ENCODE measurements at regions not wholly inside any gene's neighbourhood (a gene's known extent, or its start where the extent isn't known, plus 50 kb on each side); places are given as distances from the start of the nearest gene placed in this dataset.

DNA sequence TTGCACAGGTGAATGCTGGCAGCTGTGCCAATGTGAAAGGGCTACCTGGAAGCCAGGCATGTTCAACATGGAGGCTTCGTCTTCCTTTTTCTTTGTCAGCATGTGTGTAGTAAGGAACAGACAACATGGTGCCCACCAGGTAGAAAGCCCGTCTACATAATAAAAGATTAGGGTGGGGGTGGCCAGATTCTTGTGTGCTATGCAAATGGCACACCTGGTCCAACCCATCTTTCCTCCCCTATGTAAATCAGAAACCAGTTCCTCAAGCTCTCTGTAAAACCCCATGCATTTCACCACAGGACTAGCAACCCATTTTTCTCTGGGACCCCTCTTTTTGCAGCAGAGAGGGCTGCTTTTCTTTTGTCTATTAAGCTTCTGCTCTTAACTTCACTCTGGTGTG, 72.3 kb upstream of the ZP4 start:
- H3K27me3 ChIP-seq = no peaks in the 10 kb centered on the region
- no peak for DNase-seq
- no peaks in the 10 kb centered on the region for H3K36me3 ChIP-seq
- no peaks in the 10 kb centered on the region for H3K9me3 ChIP-seq
- no peaks in the 10 kb centered on the region for H3K4me1 ChIP-seq
- intact Hi-C loops (cut with DNase I) = no loop called here
- no peak overlapping the region for H3K27ac ChIP-seq
- WGBS, 2 donors = 75 to 84% methylated on average over 2 of the region's 2 CpGs
- no peak for TF ChIP-seq POLR2A (IDR thresholded peaks at IDR 0.05)
- no peak for TF ChIP-seq POLR2AphosphoS5 (IDR thresholded peaks at IDR 0.05)
- TF ChIP-seq, protein P1, sequence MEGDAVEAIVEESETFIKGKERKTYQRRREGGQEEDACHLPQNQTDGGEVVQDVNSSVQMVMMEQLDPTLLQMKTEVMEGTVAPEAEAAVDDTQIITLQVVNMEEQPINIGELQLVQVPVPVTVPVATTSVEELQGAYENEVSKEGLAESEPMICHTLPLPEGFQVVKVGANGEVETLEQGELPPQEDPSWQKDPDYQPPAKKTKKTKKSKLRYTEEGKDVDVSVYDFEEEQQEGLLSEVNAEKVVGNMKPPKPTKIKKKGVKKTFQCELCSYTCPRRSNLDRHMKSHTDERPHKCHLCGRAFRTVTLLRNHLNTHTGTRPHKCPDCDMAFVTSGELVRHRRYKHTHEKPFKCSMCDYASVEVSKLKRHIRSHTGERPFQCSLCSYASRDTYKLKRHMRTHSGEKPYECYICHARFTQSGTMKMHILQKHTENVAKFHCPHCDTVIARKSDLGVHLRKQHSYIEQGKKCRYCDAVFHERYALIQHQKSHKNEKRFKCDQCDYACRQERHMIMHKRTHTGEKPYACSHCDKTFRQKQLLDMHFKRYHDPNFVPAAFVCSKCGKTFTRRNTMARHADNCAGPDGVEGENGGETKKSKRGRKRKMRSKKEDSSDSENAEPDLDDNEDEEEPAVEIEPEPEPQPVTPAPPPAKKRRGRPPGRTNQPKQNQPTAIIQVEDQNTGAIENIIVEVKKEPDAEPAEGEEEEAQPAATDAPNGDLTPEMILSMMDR (IDR thresholded peaks at IDR 0.05) = no peak
- TF ChIP-seq EP300 (IDR thresholded peaks at IDR 0.05) = no peak
- H3K4me3 ChIP-seq = no peak overlapping the region

DNA sequence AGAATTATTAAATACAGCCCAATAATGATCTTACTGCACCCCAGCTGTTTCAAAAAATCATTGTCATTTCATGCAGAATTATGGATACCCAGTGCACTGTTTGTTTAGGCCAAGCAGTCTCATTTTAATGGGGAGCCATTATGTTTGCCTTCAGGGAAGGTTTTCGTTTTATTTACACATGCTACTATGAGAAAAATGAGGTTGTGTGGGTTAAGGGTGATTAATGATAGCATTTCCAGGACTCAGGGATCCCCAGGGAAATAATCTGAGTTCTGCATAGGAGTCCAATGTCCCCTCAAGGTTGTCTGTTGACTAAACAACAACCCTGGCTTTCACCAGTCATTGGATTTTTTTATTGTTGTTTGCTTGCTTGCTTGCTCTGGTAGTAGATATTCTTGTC, 71.0 kb upstream of the ZP4 start:
- TF ChIP-seq, protein P1 (IDR thresholded peaks at IDR 0.05) = no peak
- TF ChIP-seq POLR2A (IDR thresholded peaks at IDR 0.05) (no peak), EP300 (IDR thresholded peaks at IDR 0.05) (no peak), POLR2AphosphoS5 (IDR thresholded peaks at IDR 0.05) (no peak)
- no peaks in the 10 kb centered on the region for H3K4me1 ChIP-seq
- no peaks in the 10 kb centered on the region for H3K9me3 ChIP-seq
- no peak overlapping the region for H3K27ac ChIP-seq
- no peak overlapping the region for H3K4me3 ChIP-seq
- intact Hi-C loops (cut with DNase I) = no loop called here
- WGBS, 2 donors = 22 to 31% methylated on average over 1 of the region's 1 CpG
- DNase-seq = no peak
- H3K36me3 ChIP-seq = no peaks in the 10 kb centered on the region
- H3K27me3 ChIP-seq = no peaks in the 10 kb centered on the region

DNA sequence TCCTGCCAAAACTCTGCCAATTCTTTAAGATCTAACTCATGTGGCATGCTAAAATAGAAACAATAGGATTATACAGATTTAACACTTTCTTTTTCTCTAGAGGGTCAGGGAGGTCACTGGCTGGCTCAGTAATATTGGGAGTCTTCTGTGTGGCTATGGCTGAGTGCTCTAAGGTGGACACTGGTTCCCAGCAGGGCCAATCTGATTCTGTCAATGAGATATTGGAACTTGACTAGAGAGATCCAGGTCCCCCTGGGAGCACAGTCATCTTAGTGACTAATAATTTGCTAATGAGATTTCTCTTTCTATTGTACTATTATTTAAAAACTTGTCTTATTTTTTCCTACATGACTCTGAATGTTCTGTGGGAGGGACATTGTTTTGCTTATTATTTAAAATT, 69.1 kb upstream of the ZP4 start:
- Histone ChIP-seq H3K36me3 (no peaks in the 10 kb centered on the region), H3K9me3 (no peaks in the 10 kb centered on the region), H3K4me3 (no peak overlapping the region), H3K27me3 (no peaks in the 10 kb centered on the region), H3K4me1 (no peaks in the 10 kb centered on the region), H3K27ac (no peak overlapping the region)
- TF ChIP-seq EP300 (IDR thresholded peaks at IDR 0.05) (no peak), POLR2A (IDR thresholded peaks at IDR 0.05) (no peak), POLR2AphosphoS5 (IDR thresholded peaks at IDR 0.05) (no peak)
- TF ChIP-seq, protein P1 (IDR thresholded peaks at IDR 0.05) = no peak
- DNase-seq = no peak
- intact Hi-C loops (cut with DNase I) = no loop called here

DNA sequence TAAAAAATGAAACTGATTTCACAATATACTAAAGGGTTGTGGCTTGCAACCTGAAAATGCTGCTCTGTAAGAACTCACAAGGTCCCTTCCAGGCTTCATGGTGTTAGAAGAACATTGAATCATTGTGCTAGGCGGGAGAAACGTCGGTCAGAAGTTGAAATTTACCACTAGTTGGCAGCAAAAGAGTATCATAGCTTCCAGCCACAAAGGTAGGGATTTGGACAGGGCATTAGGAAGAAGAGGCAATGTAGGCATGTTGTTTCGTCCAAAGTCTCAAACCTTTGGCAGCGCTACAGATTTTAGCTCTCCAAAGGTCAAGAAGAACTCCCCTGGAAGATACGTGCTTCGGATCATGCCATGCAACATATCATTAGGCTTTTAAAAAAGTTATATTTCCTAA, 62.5 kb upstream of the ZP4 start:
- WGBS, 2 donors = 77 to 87% methylated on average over 7 of the region's 7 CpGs
- no peaks in the 10 kb centered on the region for H3K4me1 ChIP-seq
- H3K27me3 ChIP-seq = no peaks in the 10 kb centered on the region
- H3K4me3 ChIP-seq = no peak overlapping the region
- TF ChIP-seq EP300 (IDR thresholded peaks at IDR 0.05) (no peak), POLR2A (IDR thresholded peaks at IDR 0.05) (no peak), POLR2AphosphoS5 (IDR thresholded peaks at IDR 0.05) (no peak)
- no peaks in the 10 kb centered on the region for H3K9me3 ChIP-seq
- no peaks in the 10 kb centered on the region for H3K36me3 ChIP-seq
- intact Hi-C loops (cut with DNase I) = no loop called here
- no peak overlapping the region for H3K27ac ChIP-seq
- DNase-seq = no peak

Small RNA genes lying in the stretch of these regions (small RNA-seq; reads per million reads assigned to genes)
- 0 reads per million in 3 donors for gene AL356010.1
- 0 reads per million in 3 donors for gene AL590135.1
- gene RNU6-725P = 0 reads per million in 3 donors

All from sigmoid colon (tissue), 6 donors.